Adrenal gland (tissue), 9 donors: ENCODE measurements at regions not wholly inside any gene's neighbourhood (a gene's known extent, or its start where the extent isn't known, plus 50 kb on each side); places are given as distances from the start of the nearest gene placed in this dataset.

ENCODE experiments used
- DNase-seq, 7 donors: peaks; one replicate each; pipeline ENCODE4 v3.0.0-alpha.2; 2019 to 2020
- H3K27ac ChIP-seq, 5 donors: fragments of 200-600 bp; sonication (generic) in 4 of 5; 1 replicate in 3 of 5; 2 replicates in 2 of 5; pipeline versions ENCODE4 v1.5.1 to v1.8.0; 2016 to 2020; ENCODE audit warnings: mild to moderate bottlenecking in 1 of 5
- H3K27me3 ChIP-seq: fragments of 200-600 bp; 2 replicates; pipeline ENCODE4 v1.8.0; 2021
- H3K36me3 ChIP-seq, 2 donors: fragments of 200-600 bp; replicated peaks in 1 of 2; 1 replicate in 1 of 2; 2 replicates in 1 of 2; pipeline versions ENCODE4 v1.5.1 to v1.8.0; 2018 to 2022
- H3K4me1 ChIP-seq, 2 donors: fragments of 200-600 bp; replicated peaks in 1 of 2; 1 replicate in 1 of 2; 2 replicates in 1 of 2; pipeline versions ENCODE4 v1.5.1 to v1.8.0; 2018 to 2021
- H3K4me3 ChIP-seq, 4 donors: fragments of 200-600 bp; sonication (generic) in 3 of 4; one replicate each; pipeline ENCODE4 v1.5.1; 2016 to 2018
- H3K9me3 ChIP-seq, 3 donors: fragments of 200-600 bp; sonication (generic) in 1 of 3; replicated peaks in 1 of 3; 1 replicate in 2 of 3; 2 replicates in 1 of 3; pipeline versions ENCODE4 v1.5.1 to v1.8.0; 2016 to 2021
- POLR2A ChIP-seq, 2 donors: fragments of 450-650 bp; IDR thresholded peaks; one replicate each; pipeline ENCODE4 v1.6.1; 2017; ENCODE audit warnings: antibody characterized with exemption in 2 of 2, mild to moderate bottlenecking in 2 of 2, moderate library complexity in 1 of 2
- WGBS, 4 donors: extraction: QIAGEN DNeasy Blood & Tissue Kit in 2 of 4; methylation state at CpG; one replicate each; pipeline versions ENCODE4 v1.1.5 to v1.1.7; 2013 to 2017; 5-methylcytosine and 5-hydroxymethylcytosine counted together
- intact Hi-C, 2 donors: fragments of 100-400 bp; cut with DNase I; formaldehyde crosslinking; loops; one replicate each; pipeline versions ENCODE4 v1.14.1 to v1.15.0; 2022 to 2023
- TF ChIP-seq, protein P1 (sequence below), 6 experiments: fragments of 450-650 bp in 4 of 6; fragments of 200-600 bp in 2 of 6; sonication (generic) in 1 of 6; IDR thresholded peaks; 1 replicate in 5 of 6; 2 replicates in 1 of 6; pipeline versions ENCODE4 v1.5.1 to v1.8.0; 2016 to 2021; ENCODE audit warnings: antibody characterized with exemption in 6 of 6, mild to moderate bottlenecking in 2 of 6, moderate library complexity in 1 of 6
- donor health status: healthy with polysubstance abuse.
- donor health status: Bipolar disorder and iron deficiency.
- donor health status: DM: yes; HTN: yes; CAD: no.
- donor health status: DM: no; HTN: no; CAD: no.
- donor health status: DM: no; HTN: no; CAD: no.

DNA sequence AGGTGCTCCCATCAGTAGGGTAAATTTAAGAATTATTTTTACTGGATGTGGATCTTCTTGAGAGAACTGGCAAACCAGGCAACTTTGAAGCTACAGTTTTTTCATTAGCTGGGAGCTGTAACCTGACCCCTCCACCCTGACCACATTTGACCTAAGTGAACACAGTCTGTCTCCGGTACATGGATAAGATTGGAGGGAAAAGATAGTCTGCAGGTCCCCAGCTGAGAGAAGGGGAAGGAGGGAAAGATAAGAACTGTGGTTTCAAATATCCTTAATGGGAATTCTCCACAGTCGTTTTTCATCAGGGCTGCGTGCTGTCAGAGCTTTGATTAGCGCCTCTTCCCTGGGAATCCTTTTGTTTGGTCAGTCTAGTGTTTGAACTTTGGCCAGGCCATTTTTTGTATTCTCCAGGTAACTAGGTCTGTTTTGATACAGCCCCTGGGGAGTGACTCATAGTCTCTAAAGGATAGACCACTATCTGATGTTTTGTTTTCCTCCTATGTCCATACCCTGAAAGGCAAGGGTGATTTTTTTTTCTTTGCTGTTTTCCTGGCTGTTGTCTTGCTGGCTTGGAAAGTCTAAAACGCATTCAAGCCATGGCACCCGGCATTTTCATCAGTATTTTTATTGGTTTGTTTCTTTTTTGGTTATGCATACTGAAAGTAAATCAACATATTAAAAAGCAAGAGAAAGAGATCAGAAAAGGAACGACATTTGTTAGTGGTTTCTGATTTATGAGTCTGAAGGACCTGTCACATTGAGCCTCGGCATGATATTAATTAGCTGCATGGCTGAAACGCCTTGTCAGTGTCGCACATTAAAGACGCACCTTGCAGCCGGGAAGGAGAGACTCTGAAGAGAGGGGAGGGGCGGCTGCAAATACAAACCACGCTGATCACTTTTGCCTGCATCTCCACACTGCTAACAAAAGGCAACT lies 183.4 kb upstream of the FN1 start:
- H3K4me3 ChIP-seq: peak overlapping the region in 1 of 4 donors; percentile 11
- TF ChIP-seq, protein P1, sequence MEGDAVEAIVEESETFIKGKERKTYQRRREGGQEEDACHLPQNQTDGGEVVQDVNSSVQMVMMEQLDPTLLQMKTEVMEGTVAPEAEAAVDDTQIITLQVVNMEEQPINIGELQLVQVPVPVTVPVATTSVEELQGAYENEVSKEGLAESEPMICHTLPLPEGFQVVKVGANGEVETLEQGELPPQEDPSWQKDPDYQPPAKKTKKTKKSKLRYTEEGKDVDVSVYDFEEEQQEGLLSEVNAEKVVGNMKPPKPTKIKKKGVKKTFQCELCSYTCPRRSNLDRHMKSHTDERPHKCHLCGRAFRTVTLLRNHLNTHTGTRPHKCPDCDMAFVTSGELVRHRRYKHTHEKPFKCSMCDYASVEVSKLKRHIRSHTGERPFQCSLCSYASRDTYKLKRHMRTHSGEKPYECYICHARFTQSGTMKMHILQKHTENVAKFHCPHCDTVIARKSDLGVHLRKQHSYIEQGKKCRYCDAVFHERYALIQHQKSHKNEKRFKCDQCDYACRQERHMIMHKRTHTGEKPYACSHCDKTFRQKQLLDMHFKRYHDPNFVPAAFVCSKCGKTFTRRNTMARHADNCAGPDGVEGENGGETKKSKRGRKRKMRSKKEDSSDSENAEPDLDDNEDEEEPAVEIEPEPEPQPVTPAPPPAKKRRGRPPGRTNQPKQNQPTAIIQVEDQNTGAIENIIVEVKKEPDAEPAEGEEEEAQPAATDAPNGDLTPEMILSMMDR (IDR thresholded peaks at IDR 0.05): no peak
- TF ChIP-seq POLR2A (IDR thresholded peaks at IDR 0.05): no peak
- intact Hi-C loops: no loop called here
- peak in 4 of 7 donors; percentile 23 to 51 (median 34) for DNase-seq
- 18 to 22% (median 19%) methylated on average over 14 of the region's 14 CpGs for whole genome bisulfite sequencing, 4 donors
- no peaks in the 10 kb centered on the region for H3K27me3 ChIP-seq
- no peaks in the 10 kb centered on the region for H3K9me3 ChIP-seq
- H3K36me3 ChIP-seq: no peaks in the 10 kb centered on the region
- H3K4me1 ChIP-seq: peaks cover 5 to 23% of the 10 kb centered on the region in 2 donors
- H3K27ac ChIP-seq: peak overlapping the region in 1 of 5 donors; percentile 3

DNA sequence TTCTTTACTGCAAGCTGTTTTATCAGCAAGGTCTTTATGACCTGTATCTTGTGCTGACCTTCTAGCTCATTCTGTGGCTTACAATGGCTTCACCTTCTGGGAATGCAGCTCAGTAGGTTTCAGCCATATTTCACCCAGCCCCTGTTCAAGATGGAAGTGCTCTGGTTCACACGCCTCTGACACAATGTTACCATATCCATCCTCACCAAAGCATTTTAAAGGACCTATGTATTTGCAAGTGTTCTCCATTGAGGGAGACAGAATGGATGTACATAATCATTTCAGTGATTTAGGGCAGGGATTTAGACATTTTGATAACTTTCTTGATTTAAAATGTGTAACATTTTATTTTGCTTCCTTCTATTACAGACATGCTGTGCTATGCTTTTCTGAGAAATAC lies 182.3 kb upstream of the FN1 start:
- H3K4me3 ChIP-seq: no peak overlapping the region
- no peaks in the 10 kb centered on the region for H3K36me3 ChIP-seq
- H3K27me3 ChIP-seq: no peaks in the 10 kb centered on the region
- H3K9me3 ChIP-seq: no peaks in the 10 kb centered on the region
- WGBS, 4 donors: 90 to 100% (median 94%) methylated on average over 1 of the region's 1 CpG
- DNase-seq: no peak
- no peak for TF ChIP-seq POLR2A (IDR thresholded peaks at IDR 0.05)
- TF ChIP-seq, protein P1 (IDR thresholded peaks at IDR 0.05): no peak
- intact Hi-C loops: no loop called here
- H3K27ac ChIP-seq: no peak overlapping the region
- peaks cover 5 to 23% of the 10 kb centered on the region in 2 donors for H3K4me1 ChIP-seq

DNA sequence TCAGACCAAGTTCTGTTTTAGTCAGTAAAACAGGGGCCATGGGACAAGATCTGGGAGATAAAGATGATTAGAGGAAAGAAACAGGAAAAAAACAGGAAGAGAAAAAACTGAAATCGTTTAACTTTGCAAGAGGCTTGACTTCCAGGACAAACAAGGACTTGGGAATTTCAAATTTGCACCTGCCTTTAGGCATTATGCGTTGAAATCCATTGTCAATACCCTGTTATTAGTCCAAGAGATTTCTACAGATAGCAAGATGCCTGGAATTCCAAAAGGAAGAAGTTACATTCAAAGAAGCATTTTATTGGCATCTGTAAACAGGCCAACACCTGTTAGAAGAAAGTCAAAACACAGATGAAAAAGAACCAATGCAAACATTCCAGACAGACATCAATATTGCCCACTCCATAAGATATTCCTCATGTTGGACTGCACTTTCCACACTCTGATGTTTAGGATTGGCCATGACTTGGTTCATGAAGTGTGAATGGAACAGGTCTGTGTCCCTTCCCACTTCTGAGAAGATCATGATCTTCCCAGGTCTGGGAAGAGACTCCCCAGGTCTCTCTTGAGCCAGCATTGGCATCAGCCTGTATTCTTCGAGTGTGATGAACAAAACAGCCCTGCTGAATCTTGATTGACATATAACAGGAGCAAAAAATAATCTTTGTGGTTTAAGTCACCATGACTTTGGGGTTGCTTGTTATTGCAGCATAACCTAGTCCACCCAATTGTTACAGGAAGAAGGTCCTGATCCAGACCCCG lies 181.4 kb upstream of the FN1 start:
- intact Hi-C loops: no loop called here
- TF ChIP-seq, protein P1 (IDR thresholded peaks at IDR 0.05): no peak
- TF ChIP-seq POLR2A (IDR thresholded peaks at IDR 0.05): no peak
- Histone ChIP-seq H3K36me3 (no peaks in the 10 kb centered on the region), H3K27me3 (no peaks in the 10 kb centered on the region), H3K4me1 (peaks cover 5 to 23% of the 10 kb centered on the region in 2 donors), H3K4me3 (no peak overlapping the region), H3K9me3 (no peaks in the 10 kb centered on the region), H3K27ac (no peak overlapping the region)
- no peak for DNase-seq
- 75 to 86% (median 84%) methylated on average over 4 of the region's 4 CpGs for WGBS, 4 donors

DNA sequence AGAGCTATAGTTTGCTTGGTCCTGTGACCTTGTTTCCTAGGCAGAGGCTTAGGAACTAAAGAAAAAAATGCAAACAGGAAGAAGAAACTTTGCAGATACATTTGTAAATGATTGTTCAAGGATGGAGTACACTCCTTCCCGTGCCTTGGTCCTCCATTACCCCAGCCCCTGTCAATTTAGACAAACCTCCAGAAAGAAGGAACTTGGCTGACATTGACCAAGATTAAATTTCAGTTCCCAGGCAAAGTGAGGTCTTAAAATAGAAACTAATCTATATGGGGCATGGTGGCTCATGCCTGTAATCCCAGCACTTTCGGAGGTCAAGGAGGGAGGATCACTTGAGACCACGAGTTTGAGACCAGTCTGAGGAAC lies 179.9 kb upstream of the FN1 start:
- H3K36me3 ChIP-seq: no peaks in the 10 kb centered on the region
- peaks cover 5 to 23% of the 10 kb centered on the region in 2 donors for H3K4me1 ChIP-seq
- 28 to 43% (median 35%) methylated on average over 3 of the region's 3 CpGs for WGBS, 4 donors
- no peaks in the 10 kb centered on the region for H3K9me3 ChIP-seq
- no peak overlapping the region for H3K27ac ChIP-seq
- no peak for DNase-seq
- TF ChIP-seq, protein P1 (IDR thresholded peaks at IDR 0.05): no peak
- intact Hi-C loops: no loop called here
- H3K4me3 ChIP-seq: no peak overlapping the region
- H3K27me3 ChIP-seq: no peaks in the 10 kb centered on the region
